ENCODE measurements at regions not wholly inside any gene's neighbourhood (a gene's known extent, or its start where the extent isn't known, plus 50 kb on each side); places are given as distances from the start of the nearest gene placed in this dataset.

- DNase-seq (ENCODE audit: low read depth), result no peak
Observed at GRCh38 chr1:198040880-198041279, 115.9 kb upstream of the NEK7 start.

- DNase-seq (ENCODE audit: low read depth), result no peak
Observed at GRCh38 chr1:198042168-198042567, 114.6 kb upstream of the NEK7 start.

- no peak for DNase-seq (ENCODE audit: low read depth)
Observed at GRCh38 chr1:198047913-198048312, 108.9 kb upstream of the NEK7 start.

GRCh38 chr1:198054510-198054909, 102.3 kb upstream of the NEK7 start:
- no peak for DNase-seq (ENCODE audit: low read depth)

GRCh38 chr1:198056255-198056654, 100.5 kb upstream of the NEK7 start:
- DNase-seq (ENCODE audit: low read depth), result peak; percentile 1

- DNase-seq (ENCODE audit: low read depth), result no peak
Observed at GRCh38 chr1:198064181-198064580, 92.6 kb upstream of the NEK7 start.

- peak; percentile 57 for DNase-seq (ENCODE audit: low read depth)
Observed at GRCh38 chr1:198068285-198068684, 88.5 kb upstream of the NEK7 start.

GRCh38 chr1:198072177-198072576, 84.6 kb upstream of the NEK7 start:
- peak; percentile 17 for DNase-seq (ENCODE audit: low read depth)

GRCh38 chr1:198075296-198075695, 81.5 kb upstream of the NEK7 start:
- no peak for DNase-seq (ENCODE audit: low read depth)

GRCh38 chr1:198079432-198079951, 77.3 kb upstream of the NEK7 start:
- DNase-seq (ENCODE audit: low read depth), result no peak

GRCh38 chr1:198082576-198082975, 74.2 kb upstream of the NEK7 start:
- DNase-seq (ENCODE audit: low read depth), result no peak

GRCh38 chr1:198083549-198083948, 73.2 kb upstream of the NEK7 start:
- DNase-seq (ENCODE audit: low read depth), result no peak

- DNase-seq (ENCODE audit: low read depth), result no peak
Observed at GRCh38 chr1:198084241-198084908, 72.4 kb upstream of the NEK7 start.

- no peak for DNase-seq (ENCODE audit: low read depth)
Observed at GRCh38 chr1:198086051-198086745, 70.6 kb upstream of the NEK7 start.

GRCh38 chr1:198087831-198088230, 69.0 kb upstream of the NEK7 start:
- no peak for DNase-seq (ENCODE audit: low read depth)

- DNase-seq (ENCODE audit: low read depth), result peak; percentile 64
Observed at GRCh38 chr1:198088360-198089071, 68.3 kb upstream of the NEK7 start.

- DNase-seq (ENCODE audit: low read depth), result peak; percentile 70
Observed at GRCh38 chr1:198096390-198096789, 60.4 kb upstream of the NEK7 start.

GRCh38 chr1:198099755-198100154, 57.0 kb upstream of the NEK7 start:
- no peak for DNase-seq (ENCODE audit: low read depth)

GRCh38 chr1:198101716-198102453, 54.9 kb upstream of the NEK7 start:
- peak; percentile 42 for DNase-seq (ENCODE audit: low read depth)

- DNase-seq (ENCODE audit: low read depth), result peak; percentile 46
Observed at GRCh38 chr1:198102454-198102827, 54.4 kb upstream of the NEK7 start.

- no peak for DNase-seq (ENCODE audit: low read depth)
Observed at GRCh38 chr1:198105185-198105584, 51.6 kb upstream of the NEK7 start.

- DNase-seq (ENCODE audit: low read depth), result no peak
Observed at GRCh38 chr1:198106011-198106410, 50.8 kb upstream of the NEK7 start.
